ENCODE measurements at regions not wholly inside any gene's neighbourhood (a gene's known extent, or its start where the extent isn't known, plus 50 kb on each side); places are given as distances from the start of the nearest gene placed in this dataset.

DNA sequence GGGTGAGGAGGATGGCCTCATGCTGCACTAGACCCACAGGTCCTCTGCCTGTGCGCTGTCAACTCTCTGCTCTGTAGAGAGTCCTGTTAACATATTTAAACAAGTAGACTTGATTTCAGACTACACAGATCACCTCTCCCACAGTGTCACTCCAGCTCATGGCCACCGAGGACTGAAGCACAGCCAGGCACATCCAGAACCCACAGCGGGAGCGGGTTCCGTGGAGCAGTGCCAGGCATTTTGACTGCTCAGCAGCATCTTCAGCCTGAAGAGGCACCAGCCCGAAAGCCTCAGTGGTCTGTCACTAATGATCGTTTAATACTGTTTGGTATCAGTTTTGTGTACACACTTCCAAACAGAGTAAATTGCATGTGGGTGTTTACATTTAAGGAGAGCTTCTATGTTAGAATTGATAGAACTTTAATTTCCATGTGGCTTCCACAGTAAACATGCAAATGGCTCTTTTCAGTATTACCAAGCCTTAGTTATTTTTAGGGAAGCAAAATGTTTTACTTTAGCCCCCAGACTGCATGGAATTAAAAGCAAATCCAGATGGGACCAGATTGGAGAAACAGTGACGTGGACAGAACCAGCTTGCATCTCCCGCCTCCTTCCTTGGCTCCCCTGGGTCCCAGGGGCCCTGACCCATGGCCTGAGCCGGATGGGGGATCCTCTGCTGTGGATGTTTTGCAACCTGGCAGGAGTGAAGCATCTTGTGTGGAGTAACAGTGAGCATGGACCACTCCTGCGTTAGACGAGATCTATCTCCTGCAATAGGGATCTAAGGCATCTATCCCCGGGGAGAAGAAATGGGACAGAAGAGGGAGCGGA is 196.7 kb upstream of the CDH4 start:
- no peaks in the 10 kb centered on the region for H3K79me1 ChIP-seq (ENCODE audit: low read depth in 1 of 2, low read length in 2 of 2)
- H4K20me1 ChIP-seq (ENCODE audit: insufficient read depth, low read length): no peaks in the 10 kb centered on the region
- intact Hi-C loops (cut with micrococcal nuclease): no loop called here
- no peak overlapping the region for H2BK5ac ChIP-seq (ENCODE audit: low read depth, low read length, poor library complexity, severe bottlenecking)
- H4K91ac ChIP-seq (ENCODE audit: insufficient read depth, low read depth, low read length): no peak overlapping the region
- CTCF ChIA-PET: no interaction called here
- no peak overlapping the region for H2BK120ac ChIP-seq (ENCODE audit: low read depth, low read length)
- no peak overlapping the region for H4K8ac ChIP-seq (ENCODE audit: low read depth in 2 of 2, low read length in 2 of 2)
- H3K56ac ChIP-seq (ENCODE audit: extremely low read depth, insufficient read depth, low read length): no peak overlapping the region
- no peak overlapping the region for H3K23ac ChIP-seq (ENCODE audit: low read depth, low read length)
- no peaks in the 10 kb centered on the region for H3K36me3 ChIP-seq (ENCODE audit: control insufficient read depth, insufficient read depth, low read length)
- H3K18ac ChIP-seq (ENCODE audit: low read depth, low read length): no peak overlapping the region
- no peak overlapping the region for H4K5ac ChIP-seq (ENCODE audit: low read depth, low read length)
- no peak overlapping the region for H3K27ac ChIP-seq (ENCODE audit: insufficient read depth, low read length)
- H3K9ac ChIP-seq (ENCODE audit: low read depth, low read length): no peak overlapping the region
- H3K9me1 ChIP-seq (ENCODE audit: insufficient read depth, low read length): no peaks in the 10 kb centered on the region
- H3K4me1 ChIP-seq (ENCODE audit: control insufficient read depth, insufficient read depth, low read length): no peaks in the 10 kb centered on the region
- H2BK15ac ChIP-seq (ENCODE audit: low read depth, low read length): no peak overlapping the region
- H3K4ac ChIP-seq (ENCODE audit: low read depth, low read length): no peak overlapping the region
- WGBS, 2 experiments (ENCODE audit: extremely low coverage in 2 of 2, insufficient read length in 1 of 2): 0% methylated on average over 1 of the region's 14 CpGs; no CpG with 5 or more reads in 1 of the 2 experiments
- peaks cover 9% of the 10 kb centered on the region; the same call in 1 of the 2 replicates for H3K9me3 ChIP-seq (ENCODE audit: control insufficient read depth, insufficient read depth, low read length)
- no peak overlapping the region for H3K14ac ChIP-seq (replicated peaks; ENCODE audit: low read depth, low read length)
- H2AK5ac ChIP-seq (ENCODE audit: low read depth, low read length): no peak overlapping the region
- no peak overlapping the region for H2BK20ac ChIP-seq (ENCODE audit: low read depth, low read length)
- H2AFZ ChIP-seq (replicated peaks; ENCODE audit: low read length, poor library complexity): no peak overlapping the region
- TF ChIP-seq CHD1 (IDR thresholded peaks at IDR 0.05; ENCODE audit: low read depth, low read length): no peak
- TF ChIP-seq ELK1 (IDR thresholded peaks at IDR 0.05; ENCODE audit: borderline replicate concordance, low read depth, low read length): no peak
- no peak for TF ChIP-seq MAFK (IDR thresholded peaks at IDR 0.05; ENCODE audit: low read depth, low read length)
- no peak for TF ChIP-seq RFX5 (IDR thresholded peaks at IDR 0.05; ENCODE audit: low read depth, low read length)
- TF ChIP-seq FOS (IDR thresholded peaks at IDR 0.05; ENCODE audit: low read depth, low read length): no peak
- no peak for TF ChIP-seq RAD21 (IDR thresholded peaks at IDR 0.05; ENCODE audit: low read length)
- TF ChIP-seq RCOR1 (IDR thresholded peaks at IDR 0.05; ENCODE audit: insufficient replicate concordance, low read length): no peak
- no peak for TF ChIP-seq MXI1 (IDR thresholded peaks at IDR 0.05; ENCODE audit: borderline replicate concordance, low read depth, low read length)
- TF ChIP-seq BHLHE40 (IDR thresholded peaks at IDR 0.05; ENCODE audit: low read depth, low read length): no peak
- POLR2A ChIA-PET (ENCODE audit: unreplicated experiment): no interaction called here
- no peaks in the 10 kb centered on the region for H3K27me3 ChIP-seq (ENCODE audit: control insufficient read depth, insufficient read depth, low read length)
- BruUV-seq (replicated peaks): no TSS peak
- no peak for DNase-seq
- dilution Hi-C loops (cut with HindIII; ENCODE audit: low sequenced_read_pairs, unreplicated experiment): no loop called here
- no peak overlapping the region for H3K4me3 ChIP-seq (ENCODE audit: insufficient read depth, low read depth, low read length)
- no peak for ATAC-seq (ENCODE audit: low read depth)
- in situ Hi-C loops (cut with MboI; ENCODE audit: low sequenced_read_pairs): no loop called here
- no peak overlapping the region for H3K4me2 ChIP-seq (ENCODE audit: low read depth, low read length)
- H2AK9ac ChIP-seq (replicated peaks; ENCODE audit: low read depth, low read length, poor library complexity): no peak overlapping the region
